Stimulated activated CD8-positive, alpha-beta memory T cell treated with anti-CD3 and anti-CD28 coated beads, Interleukin-7, amount 100 ng/mL, for 1 hour (primary cell): ENCODE measurements at regions not wholly inside any gene's neighbourhood (a gene's known extent, or its start where the extent isn't known, plus 50 kb on each side); places are given as distances from the start of the nearest gene placed in this dataset.
"Not testable (repeated sequence)": the region's sequence is repeated elsewhere in the genome, so short reads cannot be mapped to it uniquely, and the experiment has no call there.

Source experiments
- DNase-seq, 2 donors: peaks; one replicate each; pipeline ENCODE4 v3.0.0-alpha.2; 2020; ENCODE audit warnings: low read depth in 2 of 2

DNA sequence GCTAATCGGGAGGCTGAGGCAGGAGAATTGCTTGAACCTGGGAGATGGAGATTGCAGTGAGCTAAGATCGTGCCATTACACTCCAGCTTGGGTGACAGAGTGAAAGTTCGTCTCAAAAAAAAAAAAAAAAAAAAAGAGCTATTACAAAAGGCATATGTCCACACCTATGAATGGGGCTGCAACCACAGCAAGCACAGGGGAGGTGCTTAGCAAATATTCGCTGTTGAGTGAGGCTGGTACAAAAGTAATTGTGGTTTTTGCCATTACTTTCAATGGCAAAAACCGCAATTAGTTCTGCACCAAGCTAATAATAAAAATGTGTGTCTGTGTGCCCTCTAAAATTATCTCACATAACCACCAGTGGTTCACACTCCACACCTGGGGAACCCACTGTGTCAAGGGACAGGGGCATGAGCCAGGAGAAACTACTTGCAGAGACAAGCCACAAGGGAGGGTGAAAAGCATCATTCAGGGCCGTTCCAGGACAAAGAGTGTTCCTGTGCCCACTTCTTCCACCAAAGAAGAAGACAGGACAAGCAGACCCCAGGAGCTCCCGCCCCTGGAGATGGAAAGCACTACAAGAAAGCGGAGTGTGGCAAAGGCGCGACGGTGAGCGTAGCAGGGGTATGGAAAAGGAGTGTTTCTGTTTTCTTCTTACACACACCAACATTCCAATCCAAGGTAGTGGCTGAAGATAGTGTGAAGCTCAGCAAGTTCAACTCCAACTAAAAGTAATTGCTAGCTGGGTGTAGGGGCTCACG, 84.4 kb upstream of the CNEP1R1 start:
- no peak for DNase-seq

GRCh38 chr16:49944221-49944620, 80.8 kb upstream of the CNEP1R1 start:
- no peak for DNase-seq

GRCh38 chr16:49947907-49948678, 76.9 kb upstream of the CNEP1R1 start:
- DNase-seq = no peak

DNA sequence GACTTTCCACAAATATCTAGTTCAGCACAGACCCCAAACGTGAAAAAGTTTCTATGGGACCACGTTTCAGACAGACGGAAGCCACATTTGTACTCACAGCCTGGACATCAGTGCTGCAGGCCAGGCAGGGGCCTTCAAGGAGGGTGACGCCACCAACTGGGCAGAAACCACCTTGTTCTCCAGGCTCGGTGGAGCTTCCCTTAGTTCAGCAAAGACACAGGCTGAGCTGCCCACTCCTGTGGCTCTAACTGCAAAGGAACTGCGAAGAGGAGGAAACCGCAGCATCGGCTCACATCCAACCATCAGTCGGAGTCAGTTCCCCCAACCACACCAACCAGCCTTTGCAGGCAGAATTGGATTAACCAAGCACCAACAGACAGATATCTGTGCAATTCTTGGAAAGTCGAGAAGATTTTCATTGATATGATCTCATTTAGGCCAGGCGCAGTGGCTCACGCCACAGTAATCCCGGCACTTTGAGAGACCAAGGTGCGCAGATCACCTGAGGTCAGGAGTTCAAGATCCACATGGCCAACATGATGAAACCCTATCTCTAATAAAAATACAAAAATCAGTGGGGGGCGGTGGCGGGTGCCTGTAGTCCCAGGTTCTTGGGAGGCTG, 73.3 kb upstream of the CNEP1R1 start:
- no peak for DNase-seq

DNA sequence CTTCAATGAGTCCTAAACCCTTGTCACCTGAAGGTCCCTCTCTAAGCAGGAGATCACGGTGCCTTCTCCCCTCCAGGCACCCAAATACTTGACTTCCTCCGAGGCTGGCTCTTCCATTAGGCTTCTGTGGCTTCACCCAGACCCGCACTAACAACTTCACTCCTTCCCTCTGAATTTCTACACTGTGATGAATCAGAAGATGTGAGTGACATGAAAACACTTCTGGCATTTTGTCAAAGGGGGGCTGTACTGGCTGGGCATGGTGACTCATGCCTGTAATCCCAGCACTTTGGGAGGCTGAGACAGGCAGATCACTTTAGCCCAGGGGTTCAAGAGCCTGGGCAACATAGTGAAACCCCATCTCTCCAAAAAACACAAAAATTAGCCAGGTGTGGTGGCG, 72.6 kb upstream of the CNEP1R1 start:
- no peak for DNase-seq

DNA sequence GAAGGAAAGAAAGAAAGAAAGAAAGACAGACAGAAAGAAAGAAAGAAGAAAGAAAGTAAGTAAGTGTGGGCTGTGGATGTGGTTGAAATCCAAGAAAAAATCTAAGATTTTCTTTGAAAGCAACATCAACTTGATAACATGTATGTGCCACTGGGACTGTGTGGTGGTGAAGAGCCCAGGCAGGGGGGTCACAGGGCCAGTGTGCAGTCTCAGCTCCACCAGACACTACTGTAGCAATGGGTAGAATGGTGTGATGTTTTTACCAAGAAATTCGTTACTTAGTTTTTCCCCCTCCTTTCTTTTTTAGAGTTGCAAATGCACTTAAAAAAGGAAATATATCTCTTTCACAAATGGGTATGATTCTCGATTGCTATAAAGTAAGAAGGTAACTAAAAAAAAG, 71.9 kb upstream of the CNEP1R1 start:
- no peak for DNase-seq

DNA sequence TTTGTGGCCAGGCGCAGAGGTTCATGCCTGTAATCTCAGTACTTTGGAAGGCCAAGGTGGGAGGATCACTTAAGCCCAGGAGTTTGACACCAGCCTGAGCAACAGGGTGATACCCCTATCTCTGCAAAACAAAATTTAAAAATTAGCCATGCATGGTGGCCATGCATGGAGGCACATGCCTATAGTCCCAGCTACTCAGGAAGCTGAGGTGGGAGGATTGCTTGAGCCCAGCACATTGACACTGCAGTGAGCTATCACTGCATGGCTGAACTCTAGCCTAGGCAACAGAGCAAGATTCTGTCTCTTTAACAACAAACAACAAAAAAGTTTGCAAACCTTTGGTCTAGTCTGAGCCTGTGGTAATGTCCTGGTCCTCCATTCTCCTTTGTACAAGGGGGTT, 69.2 kb upstream of the CNEP1R1 start:
- no peak for DNase-seq

DNA sequence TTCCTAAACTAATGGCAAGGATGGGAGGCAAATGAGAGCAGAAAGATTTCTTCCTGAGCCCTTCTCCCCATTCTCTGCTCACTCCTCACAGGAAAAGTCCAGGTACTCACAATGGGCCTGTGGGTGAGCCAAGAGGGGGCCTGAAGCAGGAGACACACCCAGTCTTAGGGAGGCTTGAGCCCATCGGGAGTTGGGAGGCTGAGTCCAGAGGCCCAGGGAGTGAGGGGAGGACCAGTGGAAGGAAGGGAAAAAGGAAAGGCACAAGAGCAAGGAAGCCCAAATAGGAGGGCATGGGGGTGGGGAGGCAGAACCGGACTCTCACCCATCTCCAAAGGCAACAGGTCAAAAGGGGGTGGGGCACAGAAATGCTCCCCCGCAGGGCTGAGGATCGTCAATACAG, 68.1 kb upstream of the CNEP1R1 start:
- DNase-seq = no peak

- DNase-seq = no peak
Measured at GRCh38 chr16:49958448-49958847, 66.6 kb upstream of the CNEP1R1 start.

DNA sequence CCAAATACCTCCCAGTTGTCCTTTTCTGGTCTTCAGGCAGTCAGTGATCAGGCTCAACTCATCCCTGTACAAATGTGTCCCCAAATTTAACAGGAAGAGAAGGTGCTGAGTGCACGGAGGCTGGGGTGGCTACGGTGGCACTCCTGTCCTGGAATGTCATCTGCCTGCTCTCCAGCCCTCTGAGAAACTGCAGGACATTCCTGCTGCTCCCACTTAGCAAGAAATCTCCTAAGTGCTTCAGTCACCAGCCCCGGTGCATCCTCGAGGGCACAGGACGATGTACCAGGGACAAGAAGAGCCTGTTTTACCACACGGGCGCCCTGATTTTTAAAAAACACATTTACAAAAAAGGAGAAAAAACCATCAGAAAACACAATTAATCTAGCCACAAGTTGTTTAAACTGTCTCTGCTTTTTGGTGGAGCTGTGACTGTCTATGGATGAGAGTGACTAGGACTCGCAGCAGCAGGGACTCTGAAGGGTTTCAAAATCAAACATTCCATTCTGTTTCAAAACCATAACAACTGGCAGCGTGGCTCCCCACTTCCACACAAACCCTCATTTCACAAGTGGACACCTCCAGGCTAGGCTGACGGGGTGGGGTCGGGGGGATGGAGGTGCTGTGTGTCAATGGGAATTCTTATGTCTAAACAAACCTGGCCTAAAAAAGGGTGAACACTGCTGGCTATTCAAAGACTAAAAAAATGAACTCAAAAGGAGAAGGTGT, 65.3 kb upstream of the CNEP1R1 start:
- no peak for DNase-seq

DNA sequence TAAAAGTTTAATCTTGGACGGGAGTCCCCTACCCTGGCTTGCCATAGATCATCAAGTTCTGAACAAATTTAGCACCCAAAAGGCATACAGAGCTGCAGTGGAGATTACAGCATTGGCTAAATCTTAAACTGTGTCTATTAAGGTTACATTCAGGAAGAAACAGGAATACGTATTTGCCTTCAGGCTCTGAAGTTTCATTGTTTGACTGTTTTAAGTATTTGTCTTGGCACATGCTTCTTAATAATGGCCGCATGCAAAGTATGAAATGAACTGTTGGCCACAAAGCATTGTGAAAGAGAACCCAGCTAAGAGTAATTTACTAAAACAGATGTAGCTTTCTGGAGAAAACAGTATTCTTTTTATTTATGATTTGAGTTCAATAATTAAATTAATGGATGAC, 63.9 kb upstream of the CNEP1R1 start:
- DNase-seq = no peak

GRCh38 chr16:49962566-49962965, 62.5 kb upstream of the CNEP1R1 start:
- not testable (repeated sequence) for DNase-seq

DNA sequence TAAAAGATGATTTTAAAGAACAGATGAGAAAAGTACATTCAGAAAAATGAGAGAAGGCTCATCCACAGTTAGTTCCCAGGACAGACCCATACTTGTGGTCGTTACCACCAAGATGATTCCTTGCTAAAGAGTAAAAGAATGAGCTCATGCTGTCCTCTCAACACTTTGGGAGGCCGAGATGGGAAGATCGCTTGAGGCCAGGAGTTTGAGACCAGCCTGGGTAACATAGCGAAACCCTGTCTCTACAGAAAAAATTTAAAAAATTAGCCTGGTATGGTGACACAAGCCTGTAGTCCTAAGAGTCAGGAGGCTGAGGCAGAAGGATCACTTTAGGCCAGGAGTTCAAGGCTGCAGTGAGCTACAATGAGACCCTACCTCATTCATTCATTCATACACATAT, 60.7 kb upstream of the CNEP1R1 start:
- DNase-seq = no peak

DNA sequence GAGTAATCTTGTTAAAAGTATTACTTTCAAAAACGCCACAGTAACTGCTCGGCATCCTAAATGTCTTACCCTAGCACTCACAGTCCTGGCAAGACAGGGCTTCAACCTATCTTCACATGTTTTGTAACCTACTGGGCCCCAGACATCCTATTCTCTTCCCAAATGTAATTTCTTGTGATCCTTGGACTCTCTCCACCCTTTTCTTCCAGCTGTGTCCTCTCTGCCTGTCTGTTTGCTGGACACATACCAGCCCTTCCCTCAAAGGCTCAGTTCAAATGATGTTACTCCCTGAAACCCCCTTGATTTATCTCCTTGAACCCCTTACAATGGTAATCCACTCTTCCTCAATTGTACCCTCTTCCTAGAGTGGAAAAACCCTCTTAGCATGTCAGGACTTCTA, 60.1 kb upstream of the CNEP1R1 start:
- DNase-seq = no peak

DNA sequence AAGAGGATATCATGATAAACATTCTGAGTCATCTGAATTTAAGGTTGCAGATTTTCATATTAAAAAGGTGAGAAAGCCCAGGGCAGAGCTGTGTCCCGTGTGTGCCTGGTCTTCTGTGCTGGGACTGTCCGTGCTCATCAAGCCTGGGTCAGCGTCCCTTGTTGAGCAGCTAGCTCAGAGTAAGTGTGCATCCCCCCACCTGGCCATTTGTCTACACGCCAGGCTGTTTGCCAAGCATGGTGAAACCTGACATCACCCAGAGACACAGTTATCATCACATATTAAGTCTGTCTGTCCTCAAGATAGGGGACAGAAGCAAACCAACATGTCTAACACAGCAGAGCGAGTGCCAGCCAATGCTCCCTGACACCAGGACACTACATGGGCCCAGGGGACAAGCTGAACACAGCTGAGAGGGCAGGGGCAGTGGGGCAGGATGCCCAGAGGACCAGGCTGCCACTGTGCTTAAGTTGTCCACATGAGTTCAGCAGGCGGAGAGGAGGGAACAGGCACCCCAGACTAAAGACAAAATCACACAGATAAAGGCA, 57.9 kb upstream of the CNEP1R1 start:
- no peak for DNase-seq

DNA sequence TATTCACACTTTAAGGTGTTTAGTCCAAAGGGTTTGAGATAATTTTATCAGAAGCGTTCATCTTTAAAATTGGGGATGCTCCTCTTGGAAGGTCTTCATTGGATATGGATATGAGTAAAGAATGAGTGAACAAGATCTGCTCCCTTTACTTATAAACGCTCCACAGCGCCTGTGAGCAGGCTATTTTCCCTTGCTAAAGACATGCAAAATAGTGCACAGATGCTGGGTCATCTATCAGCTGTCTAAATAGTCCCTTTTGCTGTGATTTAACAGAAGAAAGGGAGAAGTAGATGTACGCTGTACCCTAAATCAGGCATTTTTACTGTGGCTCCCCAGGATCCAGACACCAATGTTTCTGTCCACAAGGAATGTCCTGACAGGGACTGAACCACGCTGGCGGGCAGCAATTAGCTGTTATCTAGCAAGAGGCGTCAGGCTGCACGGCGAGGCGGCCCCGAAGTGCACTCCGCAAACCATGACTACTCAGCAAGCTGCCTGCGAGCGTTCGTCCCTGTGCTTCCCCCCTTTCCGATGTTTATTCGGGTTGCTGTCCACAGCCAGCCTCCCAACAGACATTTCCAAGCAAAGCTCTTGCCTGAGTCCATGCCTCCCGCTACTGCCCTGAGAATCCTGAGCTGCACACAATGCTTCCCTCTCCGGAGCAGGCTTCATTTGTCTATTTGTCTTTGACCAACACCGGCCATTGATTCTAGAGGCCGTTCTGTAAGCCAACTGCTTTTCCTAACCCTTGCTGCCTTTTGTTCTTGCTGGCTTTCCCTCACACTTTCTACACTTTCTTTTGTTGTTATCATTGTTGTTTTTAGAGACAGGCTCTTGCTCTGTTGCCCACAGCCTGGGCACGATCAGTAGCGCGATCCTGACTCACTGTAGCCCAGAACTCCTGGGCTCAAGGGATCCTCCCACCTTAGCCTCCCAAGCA, 55.7 kb upstream of the CNEP1R1 start:
- no peak for DNase-seq

GRCh38 chr16:49970797-49971431, 54.1 kb upstream of the CNEP1R1 start:
- no peak for DNase-seq

DNA sequence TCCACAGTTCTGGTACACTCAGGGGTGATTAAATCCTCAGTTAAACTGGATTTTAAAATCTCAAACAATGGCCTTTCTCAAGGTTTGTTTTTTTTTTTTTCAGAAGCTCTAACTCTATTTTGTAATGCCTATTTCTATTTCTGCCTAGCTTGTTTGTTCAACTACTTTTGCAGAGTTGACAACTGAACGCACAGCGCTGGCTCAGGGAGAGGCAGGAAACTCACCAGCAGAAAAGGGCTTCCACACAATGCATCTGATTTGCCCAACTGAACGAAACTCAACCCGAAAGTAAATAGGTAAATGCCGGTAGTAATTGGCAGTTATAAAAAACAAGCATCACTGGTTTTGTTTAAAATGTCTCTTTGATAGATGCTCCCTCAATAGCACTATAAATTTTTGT, 52.7 kb upstream of the CNEP1R1 start:
- no peak for DNase-seq

DNA sequence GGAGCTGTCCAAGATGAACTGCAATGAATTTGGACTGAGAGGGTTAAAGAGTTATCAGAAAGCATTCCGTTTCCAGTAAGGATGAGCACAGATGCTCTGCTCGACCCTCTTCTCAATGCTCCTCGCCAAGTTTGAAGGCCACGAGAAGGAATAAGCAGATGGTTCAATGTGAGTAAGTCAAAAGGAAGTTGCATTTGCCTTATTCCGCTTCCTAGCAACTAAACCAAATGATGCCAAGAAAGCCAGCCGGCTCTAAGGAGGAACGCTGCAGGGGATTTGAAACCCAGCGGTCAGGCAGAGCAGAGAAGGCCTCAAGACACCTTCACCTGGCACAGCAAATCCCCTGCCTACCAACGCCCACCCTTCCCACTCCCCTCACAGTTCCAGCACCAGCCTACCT, 52.1 kb upstream of the CNEP1R1 start:
- no peak for DNase-seq
